Amniotic epithelial cell (primary cell): ENCODE measurements at regions not wholly inside any gene's neighbourhood (a gene's known extent, or its start where the extent isn't known, plus 50 kb on each side); places are given as distances from the start of the nearest gene placed in this dataset.
"Not testable (repeated sequence)": the region's sequence is repeated elsewhere in the genome, so short reads cannot be mapped to it uniquely, and the experiment has no call there.

Experiments used
- DNase-seq: peaks from one replicate; pipeline ENCODE4 v3.0.0-alpha.2; 2010; ENCODE audit warnings: low read depth

DNA sequence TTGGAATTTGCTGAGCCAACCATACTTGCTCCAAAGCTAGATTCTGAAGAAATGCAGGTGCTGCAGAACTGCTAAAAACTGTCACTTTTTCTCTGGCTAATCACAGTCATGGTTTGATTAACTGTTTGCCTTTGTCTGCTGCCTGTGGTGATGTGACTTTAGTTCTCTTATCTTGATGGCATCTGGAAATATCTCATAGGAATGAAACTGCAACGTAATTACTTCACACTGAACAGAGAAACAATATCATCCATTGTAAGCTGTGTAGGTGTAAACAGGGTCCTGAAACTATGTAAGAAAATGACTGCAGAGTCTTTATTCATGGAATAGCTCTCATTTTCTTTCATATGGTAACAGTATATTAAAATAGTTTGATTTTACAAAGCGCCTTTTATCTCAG, 721.9 kb upstream of the HS3ST5 start:
- DNase-seq = no peak

DNA sequence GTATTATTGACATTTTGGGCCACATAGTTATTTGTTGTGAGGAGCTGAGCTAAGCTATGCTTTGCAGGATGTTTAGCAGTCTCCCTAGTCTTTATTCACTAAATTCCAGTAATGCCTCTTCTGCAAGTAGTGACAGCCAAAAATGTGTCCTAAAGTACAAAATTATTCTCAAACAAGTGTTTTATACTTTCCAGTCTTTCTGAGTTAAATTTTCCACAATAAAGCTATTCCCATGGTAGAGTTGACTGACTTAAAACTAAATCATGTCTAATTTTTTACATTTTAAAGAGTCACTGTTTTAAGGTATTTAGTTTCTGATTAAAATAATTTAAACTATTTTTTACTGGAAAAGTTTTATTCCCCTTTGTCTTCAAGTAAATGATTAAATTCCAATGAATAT, 717.8 kb upstream of the HS3ST5 start:
- DNase-seq = no peak

DNA sequence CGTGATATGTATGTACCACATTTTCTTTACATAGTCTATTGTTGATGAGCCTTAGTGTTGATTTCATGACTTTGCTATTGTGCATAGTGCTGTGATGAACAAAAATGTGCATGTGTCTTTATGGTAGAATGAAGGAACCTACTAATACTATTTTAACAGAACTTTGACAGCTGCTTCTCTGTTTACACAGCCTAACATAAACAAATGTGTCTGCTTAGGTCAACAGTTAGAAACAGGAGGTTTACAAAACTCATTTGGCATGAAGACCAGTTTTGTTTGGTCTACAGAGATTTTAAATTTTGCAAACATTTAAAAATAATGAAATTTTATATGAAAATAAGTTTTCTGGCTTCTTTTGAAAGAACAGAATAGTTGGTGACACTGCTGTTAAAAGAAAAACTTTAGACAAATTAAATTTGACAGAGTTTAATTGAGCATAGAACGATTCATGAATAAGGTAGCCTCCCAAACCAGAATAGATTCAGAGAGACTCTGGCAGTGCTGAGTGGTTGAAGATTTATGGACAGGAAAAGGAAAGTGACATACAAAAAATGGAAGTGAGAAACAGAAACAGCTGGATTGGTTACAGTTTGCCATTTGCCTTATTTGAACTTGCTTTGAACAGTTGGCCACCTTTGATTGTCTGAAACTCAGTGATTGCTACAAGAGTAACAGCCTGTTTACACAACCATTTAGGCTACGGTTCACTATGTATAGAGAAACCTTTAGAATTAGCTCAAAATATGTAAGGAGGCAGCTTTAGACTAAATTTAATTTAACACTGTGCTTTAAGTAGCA, 715.8 kb upstream of the HS3ST5 start:
- no peak for DNase-seq

GRCh38 chr6:115055579-115055978, 712.8 kb upstream of the HS3ST5 start:
- DNase-seq = no peak

GRCh38 chr6:115054242-115054641, 711.4 kb upstream of the HS3ST5 start:
- DNase-seq = not testable (repeated sequence)

GRCh38 chr6:115053169-115053860, 710.5 kb upstream of the HS3ST5 start:
- DNase-seq = no peak

DNA sequence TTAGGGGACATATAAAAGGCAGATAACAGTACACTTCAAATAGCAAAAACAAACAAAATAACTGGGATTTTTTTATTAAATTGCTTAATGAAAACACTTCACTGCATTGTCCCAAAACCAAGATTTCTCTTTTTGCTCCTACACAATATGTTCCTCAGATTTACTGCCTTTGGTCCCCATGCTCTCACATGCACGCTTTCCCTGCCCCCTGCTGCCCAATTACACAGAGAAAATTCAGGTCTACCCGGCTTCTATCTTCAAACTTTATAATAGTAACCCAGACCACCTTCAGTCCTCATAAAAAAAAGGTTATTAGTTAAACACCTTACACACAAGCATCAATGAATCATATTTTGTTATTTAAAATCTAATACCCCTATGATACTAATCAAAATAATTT, 673.8 kb upstream of the HS3ST5 start:
- DNase-seq = no peak

DNA sequence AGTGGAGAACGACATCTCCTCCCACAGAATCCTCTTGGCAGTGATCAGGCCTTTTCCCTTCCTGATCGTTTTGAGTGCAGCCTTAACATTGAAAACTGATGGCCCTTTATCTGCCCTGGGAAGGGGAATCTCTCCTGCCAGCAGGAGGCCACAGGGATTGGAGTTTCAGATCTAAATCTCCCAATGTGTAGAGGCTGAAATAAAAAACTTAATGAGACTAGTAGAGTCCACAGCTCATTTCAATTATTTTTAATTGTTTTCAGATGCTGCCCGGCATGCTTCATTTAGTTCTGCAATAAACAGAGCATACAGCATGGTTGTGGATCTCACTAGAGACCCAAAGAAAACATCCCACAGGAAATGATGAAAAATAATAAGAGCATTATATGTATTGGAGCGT, 662.2 kb upstream of the HS3ST5 start:
- DNase-seq = no peak

DNA sequence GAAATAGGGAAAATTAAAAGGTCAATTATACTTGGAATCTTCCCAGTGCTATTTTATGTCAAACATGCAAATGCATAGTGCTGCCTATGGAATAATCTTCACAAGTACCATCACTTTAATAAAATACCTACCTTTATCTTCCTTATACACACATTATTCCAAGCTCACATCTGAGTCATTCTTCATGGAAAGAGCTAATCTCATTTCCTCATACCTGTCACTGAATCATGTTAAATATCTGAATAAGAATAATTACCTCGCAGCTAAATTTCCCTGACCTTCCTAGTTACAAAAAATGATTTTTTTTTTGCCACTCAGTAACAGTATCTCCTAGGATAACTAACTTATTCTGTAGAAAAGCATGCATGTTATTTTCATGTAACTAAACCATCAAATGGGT, 661.4 kb upstream of the HS3ST5 start:
- no peak for DNase-seq

GRCh38 chr6:115001731-115002350, 659.0 kb upstream of the HS3ST5 start:
- no peak for DNase-seq

- DNase-seq = no peak
These were observed 657.9 kb upstream of the HS3ST5 start for GRCh38 chr6:115000736-115001135.

GRCh38 chr6:114998492-114998891, 655.7 kb upstream of the HS3ST5 start:
- DNase-seq = no peak

GRCh38 chr6:114997813-114998292, 655.0 kb upstream of the HS3ST5 start:
- DNase-seq = no peak

DNA sequence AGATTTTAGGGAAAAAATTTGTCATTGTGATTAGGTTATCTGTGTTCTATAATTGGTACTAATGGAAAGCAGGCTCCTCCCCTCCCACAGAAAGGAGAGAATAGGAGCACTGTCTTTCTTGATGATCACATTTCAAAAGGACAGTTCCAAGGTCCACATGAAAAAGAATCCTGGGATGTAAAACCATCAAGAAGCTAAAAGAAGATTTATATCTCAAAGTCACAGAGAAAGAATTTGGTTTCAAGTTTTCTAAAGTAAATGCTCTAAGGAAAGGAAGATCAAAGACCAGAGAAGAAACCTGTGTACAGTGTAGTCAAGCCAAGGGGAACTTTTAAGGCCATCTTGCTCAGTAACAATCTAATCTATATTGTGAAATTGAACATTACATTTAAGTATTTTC, 652.7 kb upstream of the HS3ST5 start:
- DNase-seq = no peak

- no peak for DNase-seq
These were observed 646.6 kb upstream of the HS3ST5 start for GRCh38 chr6:114989279-114989964.

DNA sequence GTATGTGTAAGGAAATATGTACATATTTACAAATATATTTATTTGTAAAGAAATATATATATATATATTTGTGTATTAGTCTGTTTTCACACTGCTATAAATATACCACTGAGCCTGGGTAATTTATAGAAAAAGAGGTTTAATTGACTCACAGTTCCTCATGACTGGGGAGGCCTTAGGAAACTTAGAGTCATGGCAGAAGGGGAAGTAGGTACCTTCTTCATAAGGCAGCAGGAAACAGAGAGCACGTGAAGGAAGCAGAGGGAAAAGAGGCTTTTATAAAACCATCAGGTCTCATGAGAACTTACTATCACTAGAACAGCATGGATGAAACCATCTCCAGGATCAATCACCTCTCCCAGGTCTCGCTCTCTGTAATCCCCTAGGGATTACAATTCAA, 644.5 kb upstream of the HS3ST5 start:
- no peak for DNase-seq

GRCh38 chr6:114955363-114955762, 612.5 kb upstream of the HS3ST5 start:
- no peak for DNase-seq

DNA sequence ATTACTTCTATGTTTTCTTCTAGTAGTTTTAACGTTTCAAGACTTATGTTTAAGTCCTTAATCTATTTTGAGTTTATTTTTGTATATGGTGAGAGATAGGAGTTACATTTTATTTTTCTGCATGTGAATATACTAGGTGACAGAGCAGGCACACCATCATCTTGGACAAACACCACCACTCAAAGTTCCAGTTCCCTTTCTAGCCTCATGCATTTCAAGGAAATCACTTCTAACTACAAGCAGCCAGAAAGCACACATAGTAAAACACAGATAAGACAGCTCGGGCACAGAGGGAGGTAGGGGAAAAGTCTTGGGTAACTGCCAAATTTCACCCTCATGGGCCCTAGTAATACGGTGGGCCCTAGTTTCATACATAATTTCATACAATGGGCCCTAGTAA, 609.4 kb upstream of the HS3ST5 start:
- no peak for DNase-seq

DNA sequence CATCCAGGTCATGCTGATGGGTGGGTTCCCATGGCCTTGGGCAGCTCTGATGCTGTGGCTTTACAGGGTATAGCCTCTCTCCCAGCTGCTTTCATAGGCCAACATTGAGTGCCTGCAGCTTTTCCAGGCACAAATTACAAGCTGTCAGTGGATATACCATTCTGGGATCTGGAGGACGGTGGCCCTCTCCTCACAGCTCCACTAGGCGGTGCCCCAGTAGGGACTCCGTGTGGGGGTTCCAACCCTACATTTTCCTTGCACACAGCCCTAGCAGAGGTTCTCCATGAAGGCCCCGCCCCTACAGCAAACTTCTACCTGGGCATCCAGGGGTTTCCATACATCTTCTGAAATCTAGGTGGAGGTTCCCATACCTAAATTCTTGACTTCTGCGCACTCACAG, 602.6 kb upstream of the HS3ST5 start:
- DNase-seq = no peak

DNA sequence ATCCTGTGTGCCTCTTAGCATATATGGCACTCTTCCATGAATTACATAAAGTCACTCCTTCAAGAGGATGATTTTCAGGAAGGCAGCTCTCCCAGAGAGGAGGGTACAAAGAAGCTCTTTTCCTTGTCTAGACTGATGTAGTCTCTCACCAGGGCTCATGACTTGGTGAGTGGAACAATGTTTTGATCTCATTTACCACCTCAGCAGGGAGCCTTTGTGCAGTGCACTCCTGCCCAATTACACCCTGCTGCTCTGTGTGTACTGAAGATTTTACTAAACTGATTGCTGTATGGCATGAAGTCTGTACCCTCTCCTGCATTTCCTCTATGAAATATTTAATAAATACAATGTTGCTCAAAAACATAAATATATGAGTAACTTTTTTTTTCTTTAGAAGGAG, 598.3 kb upstream of the HS3ST5 start:
- DNase-seq = no peak

GRCh38 chr6:114940181-114940580, 597.4 kb upstream of the HS3ST5 start:
- no peak for DNase-seq

- no peak for DNase-seq
These were observed 596.8 kb upstream of the HS3ST5 start for GRCh38 chr6:114939630-114940029.

GRCh38 chr6:114936080-114936479, 593.3 kb upstream of the HS3ST5 start:
- DNase-seq = no peak
